Memory B cell (primary cell): ENCODE measurements at regions not wholly inside any gene's neighbourhood (a gene's known extent, or its start where the extent isn't known, plus 50 kb on each side); places are given as distances from the start of the nearest gene placed in this dataset.
"Not testable (repeated sequence)": the region's sequence is repeated elsewhere in the genome, so short reads cannot be mapped to it uniquely, and the experiment has no call there.

Experiments used
- ATAC-seq: fragments of 150-1000 bp; cut with Tn5 transposase; 2 replicates; pipeline ENCODE4 v1.10.0; 2021; ENCODE audit warnings: low read depth, mild to moderate bottlenecking, moderate library complexity
- DNase-seq, 2 donors: peaks; one replicate each; pipeline ENCODE4 v3.0.0; 2022; ENCODE audit warnings: low spot score in 2 of 2
- H3K27ac Mint-ChIP-seq: one replicate; pipeline ENCODE4 v1.8.0; 2022; ENCODE audit warnings: mild to moderate bottlenecking, moderate library complexity, mixed read lengths
- H3K27me3 Mint-ChIP-seq: one replicate; pipeline ENCODE4 v1.8.0; 2022; ENCODE audit warnings: mixed read lengths
- H3K36me3 Mint-ChIP-seq: one replicate; pipeline ENCODE4 v1.8.0; 2022; ENCODE audit warnings: mild to moderate bottlenecking, mixed read lengths
- H3K4me1 Mint-ChIP-seq: one replicate; pipeline ENCODE4 v1.8.0; 2022; ENCODE audit warnings: mixed read lengths
- H3K4me3 Mint-ChIP-seq: one replicate; pipeline ENCODE4 v1.8.0; 2022; ENCODE audit warnings: mild to moderate bottlenecking, moderate library complexity, mixed read lengths
- H3K9me3 Mint-ChIP-seq: one replicate; pipeline ENCODE4 v1.8.0; 2022; ENCODE audit warnings: mixed read lengths

DNA sequence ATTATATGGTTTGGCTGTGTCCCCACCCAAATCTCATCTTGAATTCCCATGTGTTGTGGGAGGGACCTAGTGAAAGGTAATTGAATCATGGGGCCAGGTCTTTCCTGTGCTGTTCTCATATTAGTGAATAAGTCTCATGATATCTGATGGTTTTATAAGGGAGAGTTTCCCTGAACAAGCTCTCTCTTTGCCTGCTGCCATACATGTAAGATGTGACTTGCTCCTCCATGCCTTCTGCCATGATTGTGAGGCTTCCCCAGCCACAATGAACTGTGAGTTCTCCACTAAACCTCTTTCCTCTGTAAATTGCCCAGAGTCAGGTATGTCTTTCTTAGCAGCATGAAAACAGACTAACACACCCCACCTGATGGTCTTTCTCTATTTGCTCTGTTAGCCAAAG lies 112.1 kb downstream of the TENT5C start:
- peaks cover 19% of the 10 kb centered on the region for H3K9me3 Mint-ChIP-seq
- H3K4me3 Mint-ChIP-seq, H3K4me1 Mint-ChIP-seq, H3K27ac Mint-ChIP-seq, ATAC-seq, DNase-seq: not testable (repeated sequence)
- peaks cover 12% of the 10 kb centered on the region for H3K27me3 Mint-ChIP-seq
- peaks cover 15% of the 10 kb centered on the region for H3K36me3 Mint-ChIP-seq

DNA sequence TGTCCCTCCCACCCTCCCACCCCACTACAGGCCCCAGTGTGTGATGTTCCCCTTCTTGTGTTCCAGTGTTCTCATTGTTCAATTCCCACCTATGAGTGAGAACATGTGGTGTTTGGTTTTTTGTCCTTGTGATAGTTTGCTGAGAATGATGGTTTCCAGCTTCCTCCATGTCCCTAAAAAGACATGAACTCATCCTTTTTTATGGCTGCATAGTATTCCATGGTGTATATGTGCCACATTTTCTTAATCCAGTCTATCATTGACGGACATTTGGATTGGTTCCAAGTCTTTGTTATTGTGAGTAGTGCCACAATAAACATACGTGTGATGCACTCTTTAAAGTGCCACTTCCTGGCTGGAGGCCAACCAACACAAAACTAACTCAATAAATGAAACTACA lies 112.7 kb downstream of the TENT5C start:
- DNase-seq, H3K4me3 Mint-ChIP-seq, ATAC-seq, H3K4me1 Mint-ChIP-seq, H3K27ac Mint-ChIP-seq: not testable (repeated sequence)
- peaks cover 19% of the 10 kb centered on the region for H3K9me3 Mint-ChIP-seq
- H3K36me3 Mint-ChIP-seq: peaks cover 18% of the 10 kb centered on the region
- H3K27me3 Mint-ChIP-seq: peaks cover 12% of the 10 kb centered on the region

DNA sequence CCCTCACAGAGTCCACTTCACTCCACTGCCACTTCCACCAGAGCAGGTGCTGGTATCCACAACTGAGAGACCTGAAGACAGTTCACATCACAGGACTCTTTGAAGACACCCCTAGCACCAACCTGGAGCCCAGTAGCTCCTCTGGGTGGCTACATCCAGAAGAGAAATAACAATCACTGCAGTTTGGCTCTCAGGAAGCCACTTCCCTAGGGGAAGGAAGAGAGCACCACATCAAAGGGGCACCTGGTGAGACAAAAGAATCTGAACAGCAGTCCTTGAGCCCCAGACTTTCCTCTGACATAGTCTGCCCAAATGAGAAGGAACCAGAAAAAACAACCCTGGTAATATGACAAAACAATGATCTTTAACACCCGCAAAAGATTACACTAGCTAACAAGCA lies 113.2 kb downstream of the TENT5C start:
- Mint-ChIP-seq H3K36me3 (peaks cover 19% of the 10 kb centered on the region), H3K27ac (no peak overlapping the region), H3K9me3 (peaks cover 21% of the 10 kb centered on the region), H3K4me3 (no peak overlapping the region), H3K4me1 (no peaks in the 10 kb centered on the region), H3K27me3 (peaks cover 9% of the 10 kb centered on the region)
- no peak for ATAC-seq
- no peak for DNase-seq

GRCh38 chr1:117732065-117732797 lies 126.4 kb downstream of the TENT5C start:
- no peak overlapping the region for H3K27ac Mint-ChIP-seq
- no peak for DNase-seq

DNA sequence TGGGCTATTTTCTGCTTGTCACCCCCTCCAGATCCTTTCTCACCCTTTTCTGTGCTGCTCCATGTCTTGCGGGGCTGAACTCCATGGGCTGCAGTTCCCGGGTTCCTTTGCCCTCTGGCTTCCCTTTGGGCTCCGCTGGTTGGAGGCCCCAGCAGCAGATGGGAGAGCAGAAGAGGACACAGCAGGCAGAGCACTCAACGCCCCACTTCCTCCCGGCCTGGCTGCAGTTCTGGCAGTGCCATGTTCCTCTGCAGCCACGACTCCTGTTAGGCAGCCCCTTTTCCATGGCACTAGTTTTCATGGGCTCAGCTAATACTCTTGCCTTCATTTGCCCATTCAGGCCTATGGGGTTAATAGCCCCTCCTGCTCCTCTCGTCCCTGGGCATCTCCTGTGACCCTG lies 127.1 kb downstream of the TENT5C start:
- Mint-ChIP-seq H3K4me1 (peaks cover 6% of the 10 kb centered on the region), H3K27me3 (no peaks in the 10 kb centered on the region), H3K36me3 (peaks cover 3% of the 10 kb centered on the region), H3K9me3 (peaks cover 7% of the 10 kb centered on the region), H3K27ac (no peak overlapping the region), H3K4me3 (no peak overlapping the region)
- ATAC-seq: no peak
- no peak for DNase-seq

More at GRCh38 chr1:117732065-117732797, 126.4 kb downstream of the TENT5C start:
- H3K4me3 Mint-ChIP-seq: no peak overlapping the region
- peaks cover 6% of the 10 kb centered on the region for H3K36me3 Mint-ChIP-seq
- H3K27me3 Mint-ChIP-seq: no peaks in the 10 kb centered on the region
- peaks cover 11% of the 10 kb centered on the region for H3K9me3 Mint-ChIP-seq
- ATAC-seq: no peak
- H3K4me1 Mint-ChIP-seq: peaks cover 6% of the 10 kb centered on the region

DNA sequence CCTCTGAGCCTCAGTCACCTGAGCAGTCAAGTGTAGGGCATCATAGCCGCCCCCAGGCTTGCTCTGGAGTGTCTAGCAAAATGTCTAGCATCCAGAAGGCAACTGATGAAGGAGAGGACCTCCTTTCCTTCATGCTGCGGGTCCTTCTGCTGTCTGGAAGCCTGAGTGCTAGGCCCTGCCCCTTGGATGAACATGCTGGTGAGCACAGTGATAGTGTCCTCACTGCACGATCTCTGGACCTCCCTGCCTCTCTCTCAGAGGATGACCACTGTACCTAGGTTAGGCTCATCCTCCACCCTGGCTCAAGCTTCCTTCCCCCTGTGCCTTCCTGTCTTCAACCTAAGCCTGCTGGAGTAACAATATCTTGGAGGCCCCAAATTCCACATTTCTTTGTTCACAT lies 128.6 kb downstream of the TENT5C start:
- ATAC-seq (no peak), DNase-seq (no peak)
- Mint-ChIP-seq H3K4me3 (no peak overlapping the region), H3K27ac (peak overlapping the region; percentile 95), H3K27me3 (no peaks in the 10 kb centered on the region), H3K9me3 (peaks cover 2% of the 10 kb centered on the region), H3K4me1 (peaks cover 6% of the 10 kb centered on the region), H3K36me3 (no peaks in the 10 kb centered on the region)

GRCh38 chr1:117735045-117735992 lies 129.5 kb downstream of the TENT5C start:
- DNase-seq: peak in 1 of 2 donors; percentile 17

GRCh38 chr1:117739504-117739903 lies 133.7 kb downstream of the TENT5C start:
- H3K27ac Mint-ChIP-seq: no peak overlapping the region
- peaks cover 5% of the 10 kb centered on the region for H3K9me3 Mint-ChIP-seq
- H3K4me3 Mint-ChIP-seq: no peak overlapping the region
- peaks cover 5% of the 10 kb centered on the region for H3K4me1 Mint-ChIP-seq
- peaks cover 2% of the 10 kb centered on the region for H3K27me3 Mint-ChIP-seq
- DNase-seq (no peak), ATAC-seq (no peak)
- peaks cover 3% of the 10 kb centered on the region for H3K36me3 Mint-ChIP-seq

More at GRCh38 chr1:117735045-117735992, 129.5 kb downstream of the TENT5C start:
- ATAC-seq: peak; percentile 80
- H3K4me1 Mint-ChIP-seq: peaks cover 6% of the 10 kb centered on the region
- H3K27ac Mint-ChIP-seq: peak overlapping the region; percentile 95
- peak overlapping the region; percentile 88 for H3K4me3 Mint-ChIP-seq
- H3K36me3 Mint-ChIP-seq: no peaks in the 10 kb centered on the region
- no peaks in the 10 kb centered on the region for H3K27me3 Mint-ChIP-seq
- peaks cover 2% of the 10 kb centered on the region for H3K9me3 Mint-ChIP-seq

DNA sequence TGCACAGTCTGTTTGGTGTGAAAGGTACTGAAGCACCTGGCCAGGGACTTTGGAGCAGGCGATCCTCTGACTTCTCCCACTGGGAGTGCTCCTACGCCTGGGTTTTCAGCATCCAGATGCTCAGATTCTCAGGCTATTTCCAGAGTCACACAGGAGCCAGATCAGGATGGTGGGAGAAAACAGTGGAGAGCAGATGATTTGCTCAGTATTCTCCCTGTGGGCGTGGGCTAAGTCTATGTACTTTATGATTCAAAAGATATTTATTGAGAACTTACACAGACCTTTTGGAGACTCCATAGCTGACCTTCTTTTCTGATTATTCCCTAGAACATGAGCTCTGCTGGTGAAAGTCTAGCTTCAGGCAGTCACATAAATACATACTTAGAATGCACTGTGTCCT lies 134.6 kb downstream of the TENT5C start:
- no peak overlapping the region for H3K4me3 Mint-ChIP-seq
- H3K27me3 Mint-ChIP-seq: peaks cover 2% of the 10 kb centered on the region
- H3K27ac Mint-ChIP-seq: no peak overlapping the region
- ATAC-seq (no peak), DNase-seq (no peak)
- peaks cover 5% of the 10 kb centered on the region for H3K9me3 Mint-ChIP-seq
- H3K36me3 Mint-ChIP-seq: peaks cover 3% of the 10 kb centered on the region
- peaks cover under 1% of the 10 kb centered on the region for H3K4me1 Mint-ChIP-seq

GRCh38 chr1:117746565-117746964 lies 140.7 kb downstream of the TENT5C start:
- not testable (repeated sequence) for H3K27ac Mint-ChIP-seq, H3K36me3 Mint-ChIP-seq, H3K4me1 Mint-ChIP-seq, DNase-seq, H3K4me3 Mint-ChIP-seq, ATAC-seq
- H3K9me3 Mint-ChIP-seq: peaks cover 11% of the 10 kb centered on the region
- H3K27me3 Mint-ChIP-seq: peaks cover 14% of the 10 kb centered on the region

- H3K36me3 Mint-ChIP-seq: peaks cover 7% of the 10 kb centered on the region
- H3K4me3 Mint-ChIP-seq: no peak overlapping the region
- H3K27me3 Mint-ChIP-seq: peaks cover 14% of the 10 kb centered on the region
- peaks cover 8% of the 10 kb centered on the region for H3K9me3 Mint-ChIP-seq
- H3K4me1 Mint-ChIP-seq: no peaks in the 10 kb centered on the region
- DNase-seq (no peak), ATAC-seq (no peak)
- no peak overlapping the region for H3K27ac Mint-ChIP-seq
Observed at GRCh38 chr1:117747605-117748004, 141.8 kb downstream of the TENT5C start.

DNA sequence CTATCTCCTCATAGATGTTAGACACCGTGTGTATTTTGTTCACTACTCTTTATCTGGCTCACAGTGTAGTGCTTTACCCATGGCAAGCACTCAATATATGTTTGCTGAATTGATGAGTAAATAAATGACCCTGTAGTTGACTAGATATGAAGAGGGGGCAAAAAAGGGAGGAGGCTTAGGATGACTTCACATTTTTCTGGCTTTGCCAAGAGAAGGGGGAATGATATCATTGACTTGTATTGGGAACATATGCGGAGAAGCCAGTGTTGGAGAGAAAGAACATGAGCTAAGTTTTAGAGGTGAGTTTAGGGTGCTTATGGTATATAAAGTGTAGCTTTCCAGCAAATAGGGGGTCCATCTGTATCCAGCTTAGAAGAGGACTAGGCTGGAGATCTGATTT lies 145.5 kb downstream of the TENT5C start:
- Mint-ChIP-seq H3K4me3 (no peak overlapping the region), H3K9me3 (peaks cover 2% of the 10 kb centered on the region), H3K27me3 (peaks cover 11% of the 10 kb centered on the region), H3K27ac (no peak overlapping the region), H3K36me3 (peaks cover 3% of the 10 kb centered on the region), H3K4me1 (peaks cover 3% of the 10 kb centered on the region)
- ATAC-seq (no peak), DNase-seq (no peak)

DNA sequence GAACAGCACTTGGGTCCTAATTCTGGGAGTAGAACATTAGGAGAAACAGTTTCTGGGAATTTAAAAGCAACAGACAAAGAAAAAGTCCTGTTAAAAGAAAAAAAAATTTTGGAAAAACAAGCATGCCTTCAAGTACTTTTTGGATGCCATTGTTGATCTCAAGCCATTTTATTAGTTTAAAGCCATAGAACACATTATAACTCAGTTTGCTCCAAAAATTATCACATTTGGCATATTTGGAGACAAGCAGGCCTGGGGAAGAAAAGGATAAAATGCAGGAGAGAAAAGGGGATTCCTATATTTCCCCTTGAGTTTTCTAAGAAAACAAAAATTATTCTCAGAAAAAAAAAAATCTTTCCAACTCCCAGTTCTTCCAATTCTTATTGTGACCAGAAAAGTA lies 146.8 kb downstream of the TENT5C start:
- peaks cover 3% of the 10 kb centered on the region for H3K4me1 Mint-ChIP-seq
- ATAC-seq (no peak), DNase-seq (no peak)
- H3K27ac Mint-ChIP-seq: no peak overlapping the region
- peaks cover 3% of the 10 kb centered on the region for H3K36me3 Mint-ChIP-seq
- peaks cover 2% of the 10 kb centered on the region for H3K9me3 Mint-ChIP-seq
- H3K4me3 Mint-ChIP-seq: no peak overlapping the region
- peaks cover 17% of the 10 kb centered on the region for H3K27me3 Mint-ChIP-seq

DNA sequence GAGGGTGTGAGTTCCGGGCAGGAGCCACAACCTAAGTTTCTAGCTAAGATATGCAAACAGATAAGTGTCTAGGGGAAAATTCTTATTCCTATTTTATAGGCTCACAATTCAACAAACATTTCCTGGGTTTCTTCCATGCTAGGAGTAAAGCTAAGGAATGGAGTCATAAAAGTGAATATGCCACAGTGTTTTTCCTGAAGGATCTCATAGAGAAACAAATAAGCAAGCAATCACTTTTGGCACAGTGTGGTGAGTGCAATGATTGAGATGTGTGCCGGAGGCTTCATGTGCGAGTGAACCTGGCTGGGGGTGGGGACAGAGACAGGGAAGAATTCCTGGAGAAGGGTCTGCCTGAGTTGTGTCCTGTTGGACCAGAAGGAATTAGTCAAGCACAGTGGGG lies 147.4 kb downstream of the TENT5C start:
- peaks cover 2% of the 10 kb centered on the region for H3K9me3 Mint-ChIP-seq
- peaks cover 17% of the 10 kb centered on the region for H3K27me3 Mint-ChIP-seq
- H3K4me1 Mint-ChIP-seq: peaks cover 4% of the 10 kb centered on the region
- H3K27ac Mint-ChIP-seq: no peak overlapping the region
- H3K4me3 Mint-ChIP-seq: no peak overlapping the region
- DNase-seq: no peak
- no peak for ATAC-seq
- peaks cover 3% of the 10 kb centered on the region for H3K36me3 Mint-ChIP-seq
